BE2C (cell line): ENCODE measurements at regions not wholly inside any gene's neighbourhood (a gene's known extent, or its start where the extent isn't known, plus 50 kb on each side); places are given as distances from the start of the nearest gene placed in this dataset.

Experiments
- DNase-seq: peaks from one replicate; pipeline ENCODE4 v3.0.0-alpha.2; 2020
- H3K27me3 ChIP-seq: fragments of 250-450 bp; sonication (Bioruptor Pico); 2 replicates; pipeline ENCODE4 v1.5.1; 2020; ENCODE audit warnings: mild to moderate bottlenecking
- H3K36me3 ChIP-seq: fragments of 250-450 bp; sonication (Bioruptor Pico); 2 replicates; pipeline ENCODE4 v1.5.1; 2020; ENCODE audit warnings: mild to moderate bottlenecking
- H3K4me1 ChIP-seq: fragments of 250-450 bp; sonication (Bioruptor Pico); 2 replicates; pipeline ENCODE4 v1.5.1; 2020
- H3K4me3 ChIP-seq: 2 replicates; pipeline ENCODE4 v1.5.1; 2011; ENCODE audit warnings: low read depth, low read length
- H3K9me3 ChIP-seq: fragments of 250-450 bp; sonication (Bioruptor Pico); 2 replicates; pipeline ENCODE4 v1.5.1; 2020
- CTCF ChIP-seq: IDR thresholded peaks from 2 replicates; pipeline ENCODE4 v1.5.1; 2012; ENCODE audit warnings: mild to moderate bottlenecking, low read depth, low read length

GRCh38 chr13:105272660-105273631 is 1262.5 kb downstream of the EFNB2 start:
- Histone ChIP-seq H3K4me1 (peaks cover 1% of the 10 kb centered on the region; the same call in 1 of the 2 replicates), H3K27me3 (no peaks in the 10 kb centered on the region), H3K36me3 (no peaks in the 10 kb centered on the region), H3K4me3 (no peak overlapping the region), H3K9me3 (no peaks in the 10 kb centered on the region)
- no peak for TF ChIP-seq CTCF
- peak; percentile 34 for DNase-seq

- Histone ChIP-seq H3K36me3 (no peaks in the 10 kb centered on the region), H3K4me1 (peaks cover 7% of the 10 kb centered on the region; the same call in 1 of the 2 replicates), H3K9me3 (no peaks in the 10 kb centered on the region), H3K4me3 (no peak overlapping the region), H3K27me3 (no peaks in the 10 kb centered on the region)
- TF ChIP-seq CTCF = no peak
- DNase-seq = no peak
These were observed 1268.8 kb downstream of the EFNB2 start for GRCh38 chr13:105266615-105267014.

- Histone ChIP-seq H3K27me3 (no peaks in the 10 kb centered on the region), H3K9me3 (no peaks in the 10 kb centered on the region), H3K4me1 (peaks cover 7% of the 10 kb centered on the region), H3K4me3 (no peak overlapping the region), H3K36me3 (no peaks in the 10 kb centered on the region)
- TF ChIP-seq CTCF = no peak
- no peak for DNase-seq
These were observed 1272.9 kb downstream of the EFNB2 start for GRCh38 chr13:105262579-105262978.

GRCh38 chr13:105259426-105259825 is 1276.0 kb downstream of the EFNB2 start:
- Histone ChIP-seq H3K9me3 (no peaks in the 10 kb centered on the region), H3K36me3 (no peaks in the 10 kb centered on the region), H3K4me1 (peaks cover 4% of the 10 kb centered on the region; the same call in 1 of the 2 replicates), H3K27me3 (no peaks in the 10 kb centered on the region), H3K4me3 (no peak overlapping the region)
- no peak for TF ChIP-seq CTCF
- no peak for DNase-seq

- Histone ChIP-seq H3K4me1 (no peaks in the 10 kb centered on the region), H3K36me3 (no peaks in the 10 kb centered on the region), H3K27me3 (no peaks in the 10 kb centered on the region), H3K4me3 (no peak overlapping the region), H3K9me3 (no peaks in the 10 kb centered on the region)
- TF ChIP-seq CTCF = no peak
- DNase-seq = no peak
These were observed 1280.0 kb downstream of the EFNB2 start for GRCh38 chr13:105255472-105255871.

GRCh38 chr13:105251293-105251692 is 1284.2 kb downstream of the EFNB2 start:
- no peak for DNase-seq
- no peaks in the 10 kb centered on the region for H3K9me3 ChIP-seq
- TF ChIP-seq CTCF = no peak
- no peaks in the 10 kb centered on the region for H3K4me1 ChIP-seq
- H3K36me3 ChIP-seq = no peaks in the 10 kb centered on the region
- no peaks in the 10 kb centered on the region for H3K27me3 ChIP-seq
- no peak overlapping the region for H3K4me3 ChIP-seq
